ENCODE measurements at regions not wholly inside any gene's neighbourhood (a gene's known extent, or its start where the extent isn't known, plus 50 kb on each side); places are given as distances from the start of the nearest gene placed in this dataset.
A peak's percentile ranks its signal among the peaks of the same experiment; 100 is the strongest.

DNA sequence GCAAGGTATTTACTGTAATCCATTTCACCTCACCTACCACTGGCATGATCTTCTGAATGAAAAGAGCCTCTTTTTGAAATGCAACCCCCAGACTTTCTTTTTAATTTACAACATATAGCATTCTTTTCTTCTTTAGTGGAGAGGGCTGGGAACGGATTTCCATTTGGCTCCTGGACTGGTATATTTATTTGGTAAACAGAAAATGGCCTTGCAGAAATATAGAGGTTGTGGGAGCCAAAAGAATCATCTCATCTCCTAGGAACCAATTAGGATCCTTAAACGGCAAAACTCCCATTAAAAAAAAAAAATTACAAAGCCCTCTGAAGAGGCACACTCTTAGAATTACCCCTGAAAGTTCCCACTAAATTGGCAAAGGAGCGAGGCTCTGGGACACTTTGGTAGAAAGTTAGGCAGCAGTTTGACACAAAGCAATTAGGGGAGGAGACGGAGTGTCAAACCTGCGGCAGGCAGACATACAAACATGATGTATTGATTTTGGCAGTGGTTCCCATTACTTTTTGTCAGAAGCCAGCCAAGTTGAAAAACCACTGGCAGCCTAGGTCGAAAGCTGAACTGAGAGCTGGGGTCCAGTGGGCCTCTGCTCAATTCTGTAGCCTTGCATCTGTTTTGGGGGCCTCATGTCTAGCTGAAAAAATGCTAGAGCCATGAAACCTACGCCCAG is 135.1 kb upstream of the MAGI3 start (continued):
- TF ChIP-seq HOXA7 (CRISPR knock-in tag; IDR thresholded peaks at IDR 0.05) (no peak), ZKSCAN5 (CRISPR knock-in tag; IDR thresholded peaks at IDR 0.05) (no peak), SMYD3 (CRISPR knock-in tag; IDR thresholded peaks at IDR 0.05) (no peak), NBN (conservative IDR thresholded peaks at IDR 0.05) (no peak), GATAD2A (CRISPR knock-in tag; IDR thresholded peaks at IDR 0.05) (0 out of 2 replicates have a peak, but pooled peaks have one; percentile 17), ZNF781 (CRISPR knock-in tag; IDR thresholded peaks at IDR 0.05; ENCODE audit: borderline replicate concordance, not compliant biosample characterization) (no peak), ZNF317 (CRISPR knock-in tag; IDR thresholded peaks at IDR 0.05) (peak; percentile 64; the same call in 1 of the 2 replicates), ZNF264 (CRISPR knock-in tag; IDR thresholded peaks at IDR 0.05) (no peak), PCBP2 (optimal IDR thresholded peaks at IDR 0.05; ENCODE audit: low read depth, low read length, poor library complexity, severe bottlenecking) (no peak), KMT2B (CRISPR knock-in tag; IDR thresholded peaks at IDR 0.05) (no peak), ZNF841 (CRISPR knock-in tag; IDR thresholded peaks at IDR 0.05; ENCODE audit: borderline replicate concordance) (no peak), BORCS8-MEF2B (CRISPR knock-in tag; IDR thresholded peaks at IDR 0.05) (no peak), ZMAT3 (CRISPR knock-in tag; conservative IDR thresholded peaks at IDR 0.05) (no peak), THYN1 (CRISPR knock-in tag; IDR thresholded peaks at IDR 0.05; ENCODE audit: borderline replicate concordance, low read depth) (no peak), CREBL2 (CRISPR knock-in tag; IDR thresholded peaks at IDR 0.05; ENCODE audit: borderline replicate concordance) (no peak), KLF13 (CRISPR knock-in tag; IDR thresholded peaks at IDR 0.05) (no peak), TEF (CRISPR knock-in tag; IDR thresholded peaks at IDR 0.05) (no peak), ZNF292 (CRISPR knock-in tag; IDR thresholded peaks at IDR 0.05; ENCODE audit: borderline replicate concordance, low read depth) (peak; percentile 61; the same call in 1 of the 2 replicates), THAP9 (CRISPR knock-in tag; IDR thresholded peaks at IDR 0.05; ENCODE audit: borderline replicate concordance) (no peak), NFIC (IDR thresholded peaks at IDR 0.05; ENCODE audit: low read length) (0 out of 2 replicates have a peak, but pooled peaks have one; percentile 34), ZNF790 (CRISPR knock-in tag; IDR thresholded peaks at IDR 0.05; ENCODE audit: borderline replicate concordance) (no peak), SOX6 (IDR thresholded peaks at IDR 0.05) (no peak), SOX6 (CRISPR knock-in tag; IDR thresholded peaks at IDR 0.05) (peak; percentile 38; the same call in 1 of the 2 replicates), ZNF121 (CRISPR knock-in tag; IDR thresholded peaks at IDR 0.05) (no peak), ZNF549 (CRISPR knock-in tag; IDR thresholded peaks at IDR 0.05) (no peak), MEIS2 (CRISPR knock-in tag; IDR thresholded peaks at IDR 0.05) (peak; percentile 44; the same call in 1 of the 2 replicates), RFXANK (CRISPR knock-in tag; IDR thresholded peaks at IDR 0.05) (no peak)
- TF ChIP-seq, protein P1, sequence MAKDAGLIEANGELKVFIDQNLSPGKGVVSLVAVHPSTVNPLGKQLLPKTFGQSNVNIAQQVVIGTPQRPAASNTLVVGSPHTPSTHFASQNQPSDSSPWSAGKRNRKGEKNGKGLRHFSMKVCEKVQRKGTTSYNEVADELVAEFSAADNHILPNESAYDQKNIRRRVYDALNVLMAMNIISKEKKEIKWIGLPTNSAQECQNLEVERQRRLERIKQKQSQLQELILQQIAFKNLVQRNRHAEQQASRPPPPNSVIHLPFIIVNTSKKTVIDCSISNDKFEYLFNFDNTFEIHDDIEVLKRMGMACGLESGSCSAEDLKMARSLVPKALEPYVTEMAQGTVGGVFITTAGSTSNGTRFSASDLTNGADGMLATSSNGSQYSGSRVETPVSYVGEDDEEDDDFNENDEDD (CRISPR knock-in tag; IDR thresholded peaks at IDR 0.05; ENCODE audit: borderline replicate concordance) = no peak
